ENCODE measurements at regions not wholly inside any gene's neighbourhood (a gene's known extent, or its start where the extent isn't known, plus 50 kb on each side); places are given as distances from the start of the nearest gene placed in this dataset.

DNA sequence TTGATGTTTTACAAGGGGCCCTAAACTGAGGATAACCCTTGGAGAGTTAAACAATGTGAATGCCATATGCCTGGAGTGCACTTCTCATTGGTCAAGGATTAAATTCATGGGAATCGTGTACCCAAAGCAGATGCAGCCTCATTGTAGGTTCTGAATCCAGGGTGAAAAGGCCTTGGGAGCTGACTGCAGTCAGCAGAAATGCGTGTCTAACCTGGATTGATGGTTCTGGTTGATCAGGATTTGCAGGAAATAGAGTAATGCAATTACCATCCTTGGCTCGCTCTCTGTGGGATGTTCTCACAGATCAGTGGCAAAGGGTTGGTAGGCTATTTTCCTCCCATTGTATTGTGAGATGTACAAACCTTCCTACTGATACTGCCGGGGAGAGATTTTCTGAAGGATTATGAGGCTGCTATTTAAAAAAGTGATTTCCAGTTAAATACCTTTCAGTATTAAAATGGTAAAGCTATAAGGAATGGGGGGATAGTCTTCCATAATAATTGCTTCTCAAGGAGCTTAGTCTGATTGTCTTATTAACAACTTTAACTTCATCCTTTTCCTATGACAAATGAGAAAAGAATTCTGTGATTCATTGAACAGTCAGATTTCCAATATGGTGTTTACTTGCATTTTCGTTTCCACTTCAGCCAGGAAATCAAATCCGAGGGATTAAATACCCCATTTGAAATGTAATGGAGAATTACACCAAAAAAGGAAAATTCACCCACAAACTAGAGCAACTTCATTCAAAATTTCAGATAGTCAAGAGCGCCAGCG is 1028.1 kb upstream of the EEF2KMT start:
- Histone ChIP-seq H2AFZ (replicated peaks; ENCODE audit: low read length, poor library complexity) (no peak overlapping the region), H3K18ac (ENCODE audit: low read depth, low read length) (no peak overlapping the region), H2AK5ac (ENCODE audit: low read depth, low read length) (no peak overlapping the region), H3K56ac (ENCODE audit: extremely low read depth, insufficient read depth, low read length) (no peak overlapping the region), H4K20me1 (ENCODE audit: insufficient read depth, low read length) (no peaks in the 10 kb centered on the region), H3K4ac (ENCODE audit: low read depth, low read length) (no peak overlapping the region), H3K14ac (replicated peaks; ENCODE audit: low read depth, low read length) (no peak overlapping the region), H3K9me1 (ENCODE audit: insufficient read depth, low read length) (no peaks in the 10 kb centered on the region), H3K27ac (ENCODE audit: insufficient read depth, low read length) (no peak overlapping the region), H3K79me1 (ENCODE audit: low read depth in 1 of 2, low read length in 2 of 2) (no peaks in the 10 kb centered on the region), H2BK5ac (ENCODE audit: low read depth, low read length, poor library complexity, severe bottlenecking) (no peak overlapping the region), H4K8ac (ENCODE audit: low read depth in 2 of 2, low read length in 2 of 2) (no peak overlapping the region), H3K4me3 (ENCODE audit: insufficient read depth, low read depth, low read length) (no peak overlapping the region), H2BK15ac (ENCODE audit: low read depth, low read length) (no peak overlapping the region), H3K4me1 (ENCODE audit: control insufficient read depth, insufficient read depth, low read length) (no peaks in the 10 kb centered on the region), H3K4me2 (ENCODE audit: low read depth, low read length) (no peak overlapping the region), H2BK20ac (ENCODE audit: low read depth, low read length) (no peak overlapping the region), H4K91ac (ENCODE audit: insufficient read depth, low read depth, low read length) (no peak overlapping the region), H2AK9ac (replicated peaks; ENCODE audit: low read depth, low read length, poor library complexity) (no peak overlapping the region), H4K5ac (ENCODE audit: low read depth, low read length) (no peak overlapping the region), H3K36me3 (ENCODE audit: control insufficient read depth, insufficient read depth, low read length) (no peaks in the 10 kb centered on the region), H3K27me3 (ENCODE audit: control insufficient read depth, insufficient read depth, low read length) (no peaks in the 10 kb centered on the region), H3K9me3 (ENCODE audit: control insufficient read depth, insufficient read depth, low read length) (peaks cover 9% of the 10 kb centered on the region; the same call in 1 of the 2 replicates), H2BK120ac (ENCODE audit: low read depth, low read length) (no peak overlapping the region), H3K9ac (ENCODE audit: low read depth, low read length) (no peak overlapping the region), H3K23ac (ENCODE audit: low read depth, low read length) (no peak overlapping the region)
- dilution Hi-C loops (cut with HindIII; ENCODE audit: low sequenced_read_pairs, unreplicated experiment) = no loop called here
- ChIA-PET CTCF (no interaction called here), POLR2A (ENCODE audit: unreplicated experiment) (no interaction called here)
- WGBS, 2 experiments (ENCODE audit: extremely low coverage in 2 of 2, insufficient read length in 1 of 2) = no CpG with 5 or more reads among the region's 8 CpGs
- in situ Hi-C loops (cut with MboI; ENCODE audit: low sequenced_read_pairs) = no loop called here
- ATAC-seq (ENCODE audit: low read depth) = no peak
- intact Hi-C loops (cut with micrococcal nuclease) = no loop called here
- TF ChIP-seq BHLHE40 (IDR thresholded peaks at IDR 0.05; ENCODE audit: low read depth, low read length) = no peak
- TF ChIP-seq, protein P1, sequence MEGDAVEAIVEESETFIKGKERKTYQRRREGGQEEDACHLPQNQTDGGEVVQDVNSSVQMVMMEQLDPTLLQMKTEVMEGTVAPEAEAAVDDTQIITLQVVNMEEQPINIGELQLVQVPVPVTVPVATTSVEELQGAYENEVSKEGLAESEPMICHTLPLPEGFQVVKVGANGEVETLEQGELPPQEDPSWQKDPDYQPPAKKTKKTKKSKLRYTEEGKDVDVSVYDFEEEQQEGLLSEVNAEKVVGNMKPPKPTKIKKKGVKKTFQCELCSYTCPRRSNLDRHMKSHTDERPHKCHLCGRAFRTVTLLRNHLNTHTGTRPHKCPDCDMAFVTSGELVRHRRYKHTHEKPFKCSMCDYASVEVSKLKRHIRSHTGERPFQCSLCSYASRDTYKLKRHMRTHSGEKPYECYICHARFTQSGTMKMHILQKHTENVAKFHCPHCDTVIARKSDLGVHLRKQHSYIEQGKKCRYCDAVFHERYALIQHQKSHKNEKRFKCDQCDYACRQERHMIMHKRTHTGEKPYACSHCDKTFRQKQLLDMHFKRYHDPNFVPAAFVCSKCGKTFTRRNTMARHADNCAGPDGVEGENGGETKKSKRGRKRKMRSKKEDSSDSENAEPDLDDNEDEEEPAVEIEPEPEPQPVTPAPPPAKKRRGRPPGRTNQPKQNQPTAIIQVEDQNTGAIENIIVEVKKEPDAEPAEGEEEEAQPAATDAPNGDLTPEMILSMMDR (conservative IDR thresholded peaks at IDR 0.05; ENCODE audit: low read depth, low read length) = no peak
- no peak for TF ChIP-seq RCOR1 (IDR thresholded peaks at IDR 0.05; ENCODE audit: insufficient replicate concordance, low read length)
- TF ChIP-seq, protein P2, sequence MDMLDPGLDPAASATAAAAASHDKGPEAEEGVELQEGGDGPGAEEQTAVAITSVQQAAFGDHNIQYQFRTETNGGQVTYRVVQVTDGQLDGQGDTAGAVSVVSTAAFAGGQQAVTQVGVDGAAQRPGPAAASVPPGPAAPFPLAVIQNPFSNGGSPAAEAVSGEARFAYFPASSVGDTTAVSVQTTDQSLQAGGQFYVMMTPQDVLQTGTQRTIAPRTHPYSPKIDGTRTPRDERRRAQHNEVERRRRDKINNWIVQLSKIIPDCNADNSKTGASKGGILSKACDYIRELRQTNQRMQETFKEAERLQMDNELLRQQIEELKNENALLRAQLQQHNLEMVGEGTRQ (IDR thresholded peaks at IDR 0.05; ENCODE audit: low read depth, low read length) = no peak
- no TSS peak for BruUV-seq (replicated peaks)
- no peak for DNase-seq
